GM23338 (cell line): ENCODE measurements at regions not wholly inside any gene's neighbourhood (a gene's known extent, or its start where the extent isn't known, plus 50 kb on each side); places are given as distances from the start of the nearest gene placed in this dataset.

Source experiments
- ATAC-seq: fragments of 200-7000 bp; cut with Tn5 transposase; 3 replicates; pipeline ENCODE4 v1.9.1; 2020
- DNase-seq: peaks from one replicate; pipeline ENCODE4 v3.0.0-alpha.2; 2015; ENCODE audit warnings: low spot score
- H2AFZ ChIP-seq: fragments of 200-600 bp; sonication (generic); 2 replicates; pipeline ENCODE4 v1.8.0; 2016; ENCODE audit warnings: antibody characterized with exemption, mild to moderate bottlenecking, moderate library complexity
- H3F3A ChIP-seq: fragments of 200-600 bp; sonication (generic); replicated peaks from 2 replicates; pipeline ENCODE4 v1.8.0; 2017; ENCODE audit warnings: antibody characterized with exemption, mixed run types, low read depth
- H3K27ac ChIP-seq: fragments of 200-600 bp; sonication (generic); 2 replicates; pipeline ENCODE4 v1.6.1; 2016; ENCODE audit warnings: low read depth
- H3K27me3 ChIP-seq: fragments of 200-600 bp; sonication (generic); 2 replicates; pipeline ENCODE4 v1.8.0; 2016; ENCODE audit warnings: mild to moderate bottlenecking, mixed run types, moderate library complexity; ENCODE audit not compliant: insufficient read depth
- H3K36me3 ChIP-seq: fragments of 200-600 bp; sonication (generic); 2 replicates; pipeline ENCODE4 v1.8.0; 2016; ENCODE audit warnings: mild to moderate bottlenecking; ENCODE audit not compliant: insufficient read depth
- H3K4me1 ChIP-seq: fragments of 200-600 bp; sonication (generic); 2 replicates; pipeline ENCODE4 v1.8.0; 2016; ENCODE audit warnings: mild to moderate bottlenecking, moderate library complexity; ENCODE audit not compliant: insufficient read depth
- H3K4me2 ChIP-seq: fragments of 200-600 bp; sonication (generic); 2 replicates; pipeline ENCODE4 v1.7.1; 2017; ENCODE audit warnings: mixed run types
- H3K4me3 ChIP-seq: fragments of 200-600 bp; sonication (generic); 2 replicates; pipeline ENCODE4 v1.6.1; 2016; ENCODE audit warnings: mixed run types
- H3K79me2 ChIP-seq: fragments of 200-600 bp; sonication (generic); replicated peaks from 2 replicates; pipeline ENCODE4 v1.8.0; 2017; ENCODE audit warnings: mild to moderate bottlenecking; ENCODE audit not compliant: insufficient read depth
- H3K9me2 ChIP-seq: fragments of 200-600 bp; sonication (generic); 2 replicates; pipeline ENCODE4 v1.8.0; 2017; ENCODE audit not compliant: insufficient read depth
- H4K20me1 ChIP-seq: fragments of 200-600 bp; sonication (generic); replicated peaks from 2 replicates; pipeline ENCODE4 v1.8.0; 2017; ENCODE audit warnings: mild to moderate bottlenecking; ENCODE audit not compliant: insufficient read depth
- H3K27ac Mint-ChIP-seq: 2 replicates; pipeline ENCODE4 v1.8.0; 2020; ENCODE audit warnings: inconsistent platforms, mild to moderate bottlenecking, moderate library complexity, mixed read lengths
- H3K27me3 Mint-ChIP-seq: 3 replicates; pipeline ENCODE4 v1.8.0; 2022; ENCODE audit warnings: low read depth, mild to moderate bottlenecking, moderate library complexity, mixed read lengths, inconsistent platforms; ENCODE audit not compliant: insufficient read depth, poor library complexity
- H3K36me3 Mint-ChIP-seq: 3 replicates; pipeline ENCODE4 v1.8.0; 2021; ENCODE audit warnings: low read depth, mild to moderate bottlenecking, inconsistent platforms, moderate library complexity, mixed read lengths
- H3K4me1 Mint-ChIP-seq: 3 replicates; pipeline ENCODE4 v1.8.0; 2020; ENCODE audit warnings: mild to moderate bottlenecking, inconsistent platforms, mixed read lengths
- H3K4me3 Mint-ChIP-seq: 3 replicates; pipeline ENCODE4 v1.8.0; 2021; ENCODE audit warnings: moderate library complexity, mild to moderate bottlenecking, inconsistent platforms, mixed read lengths
- H3K9me3 Mint-ChIP-seq: 3 replicates; pipeline ENCODE4 v1.8.0; 2020; ENCODE audit warnings: moderate library complexity, mild to moderate bottlenecking, inconsistent platforms, mixed read lengths
- CREB1 ChIP-seq: fragments of 250-450 bp; sonication (Bioruptor Pico); IDR thresholded peaks from 2 replicates; pipeline ENCODE4 v1.5.0; 2020; ENCODE audit warnings: low read depth, mild to moderate bottlenecking, moderate library complexity
- EZH2 ChIP-seq: fragments of 200-600 bp; sonication (generic); IDR thresholded peaks from one replicate; pipeline ENCODE4 v1.8.0; 2017; ENCODE audit warnings: antibody characterized with exemption, mild to moderate bottlenecking, low read depth; ENCODE audit not compliant: unreplicated experiment
- EZH2phosphoT487 ChIP-seq: fragments of 200-600 bp; sonication (generic); IDR thresholded peaks from one replicate; pipeline ENCODE4 v1.8.1; 2018; ENCODE audit warnings: antibody characterized with exemption; ENCODE audit not compliant: unreplicated experiment
- JUNB ChIP-seq: IDR thresholded peaks from one replicate; pipeline ENCODE4 v1.6.1; 2016; ENCODE audit warnings: antibody characterized with exemption; ENCODE audit not compliant: unreplicated experiment
- POLR2AphosphoS5 ChIP-seq: IDR thresholded peaks from 2 replicates; pipeline ENCODE4 v1.6.1; 2016; ENCODE audit warnings: antibody characterized with exemption, low read depth
- STAT1 ChIP-seq: IDR thresholded peaks from one replicate; pipeline ENCODE4 v1.6.1; 2016; ENCODE audit warnings: antibody characterized with exemption; ENCODE audit not compliant: unreplicated experiment
- TF ChIP-seq, protein P1 (sequence below): fragments of 250-450 bp; sonication (Bioruptor Pico); IDR thresholded peaks from 2 replicates; pipeline ENCODE4 v1.5.0; 2020; ENCODE audit warnings: mild to moderate bottlenecking, moderate library complexity
- TF ChIP-seq, protein P2 (sequence below): IDR thresholded peaks from one replicate; pipeline ENCODE4 v1.6.1; 2018; ENCODE audit warnings: antibody characterized with exemption; ENCODE audit not compliant: unreplicated experiment
- TF ChIP-seq, protein P3 (sequence below): IDR thresholded peaks from 2 replicates; pipeline ENCODE4 v1.6.1; 2016; ENCODE audit warnings: antibody characterized with exemption

DNA sequence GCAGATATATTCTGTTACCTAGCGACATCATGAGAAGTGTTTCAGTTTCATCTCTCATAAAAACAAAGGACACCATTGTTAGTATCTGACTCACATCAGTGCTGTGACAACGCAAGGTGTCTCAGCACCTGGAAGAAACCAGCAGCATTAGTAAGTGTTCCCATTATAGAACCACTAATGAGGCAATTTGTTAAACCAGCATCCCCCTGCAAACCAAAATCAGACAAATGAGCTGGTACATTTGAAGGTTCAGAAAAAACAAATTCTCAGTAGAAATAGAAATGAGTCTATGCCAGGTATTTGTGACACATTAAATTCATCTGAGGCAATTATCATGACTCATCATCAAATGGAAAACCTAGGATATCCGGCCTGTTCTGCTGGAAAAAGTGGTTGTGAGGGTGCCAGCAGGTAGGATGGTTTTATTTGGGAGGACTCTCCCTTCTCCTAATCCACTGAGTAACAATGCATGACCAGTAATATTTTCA is 151.7 kb downstream of the TMEM200A start (continued):
- TF ChIP-seq, protein P1, sequence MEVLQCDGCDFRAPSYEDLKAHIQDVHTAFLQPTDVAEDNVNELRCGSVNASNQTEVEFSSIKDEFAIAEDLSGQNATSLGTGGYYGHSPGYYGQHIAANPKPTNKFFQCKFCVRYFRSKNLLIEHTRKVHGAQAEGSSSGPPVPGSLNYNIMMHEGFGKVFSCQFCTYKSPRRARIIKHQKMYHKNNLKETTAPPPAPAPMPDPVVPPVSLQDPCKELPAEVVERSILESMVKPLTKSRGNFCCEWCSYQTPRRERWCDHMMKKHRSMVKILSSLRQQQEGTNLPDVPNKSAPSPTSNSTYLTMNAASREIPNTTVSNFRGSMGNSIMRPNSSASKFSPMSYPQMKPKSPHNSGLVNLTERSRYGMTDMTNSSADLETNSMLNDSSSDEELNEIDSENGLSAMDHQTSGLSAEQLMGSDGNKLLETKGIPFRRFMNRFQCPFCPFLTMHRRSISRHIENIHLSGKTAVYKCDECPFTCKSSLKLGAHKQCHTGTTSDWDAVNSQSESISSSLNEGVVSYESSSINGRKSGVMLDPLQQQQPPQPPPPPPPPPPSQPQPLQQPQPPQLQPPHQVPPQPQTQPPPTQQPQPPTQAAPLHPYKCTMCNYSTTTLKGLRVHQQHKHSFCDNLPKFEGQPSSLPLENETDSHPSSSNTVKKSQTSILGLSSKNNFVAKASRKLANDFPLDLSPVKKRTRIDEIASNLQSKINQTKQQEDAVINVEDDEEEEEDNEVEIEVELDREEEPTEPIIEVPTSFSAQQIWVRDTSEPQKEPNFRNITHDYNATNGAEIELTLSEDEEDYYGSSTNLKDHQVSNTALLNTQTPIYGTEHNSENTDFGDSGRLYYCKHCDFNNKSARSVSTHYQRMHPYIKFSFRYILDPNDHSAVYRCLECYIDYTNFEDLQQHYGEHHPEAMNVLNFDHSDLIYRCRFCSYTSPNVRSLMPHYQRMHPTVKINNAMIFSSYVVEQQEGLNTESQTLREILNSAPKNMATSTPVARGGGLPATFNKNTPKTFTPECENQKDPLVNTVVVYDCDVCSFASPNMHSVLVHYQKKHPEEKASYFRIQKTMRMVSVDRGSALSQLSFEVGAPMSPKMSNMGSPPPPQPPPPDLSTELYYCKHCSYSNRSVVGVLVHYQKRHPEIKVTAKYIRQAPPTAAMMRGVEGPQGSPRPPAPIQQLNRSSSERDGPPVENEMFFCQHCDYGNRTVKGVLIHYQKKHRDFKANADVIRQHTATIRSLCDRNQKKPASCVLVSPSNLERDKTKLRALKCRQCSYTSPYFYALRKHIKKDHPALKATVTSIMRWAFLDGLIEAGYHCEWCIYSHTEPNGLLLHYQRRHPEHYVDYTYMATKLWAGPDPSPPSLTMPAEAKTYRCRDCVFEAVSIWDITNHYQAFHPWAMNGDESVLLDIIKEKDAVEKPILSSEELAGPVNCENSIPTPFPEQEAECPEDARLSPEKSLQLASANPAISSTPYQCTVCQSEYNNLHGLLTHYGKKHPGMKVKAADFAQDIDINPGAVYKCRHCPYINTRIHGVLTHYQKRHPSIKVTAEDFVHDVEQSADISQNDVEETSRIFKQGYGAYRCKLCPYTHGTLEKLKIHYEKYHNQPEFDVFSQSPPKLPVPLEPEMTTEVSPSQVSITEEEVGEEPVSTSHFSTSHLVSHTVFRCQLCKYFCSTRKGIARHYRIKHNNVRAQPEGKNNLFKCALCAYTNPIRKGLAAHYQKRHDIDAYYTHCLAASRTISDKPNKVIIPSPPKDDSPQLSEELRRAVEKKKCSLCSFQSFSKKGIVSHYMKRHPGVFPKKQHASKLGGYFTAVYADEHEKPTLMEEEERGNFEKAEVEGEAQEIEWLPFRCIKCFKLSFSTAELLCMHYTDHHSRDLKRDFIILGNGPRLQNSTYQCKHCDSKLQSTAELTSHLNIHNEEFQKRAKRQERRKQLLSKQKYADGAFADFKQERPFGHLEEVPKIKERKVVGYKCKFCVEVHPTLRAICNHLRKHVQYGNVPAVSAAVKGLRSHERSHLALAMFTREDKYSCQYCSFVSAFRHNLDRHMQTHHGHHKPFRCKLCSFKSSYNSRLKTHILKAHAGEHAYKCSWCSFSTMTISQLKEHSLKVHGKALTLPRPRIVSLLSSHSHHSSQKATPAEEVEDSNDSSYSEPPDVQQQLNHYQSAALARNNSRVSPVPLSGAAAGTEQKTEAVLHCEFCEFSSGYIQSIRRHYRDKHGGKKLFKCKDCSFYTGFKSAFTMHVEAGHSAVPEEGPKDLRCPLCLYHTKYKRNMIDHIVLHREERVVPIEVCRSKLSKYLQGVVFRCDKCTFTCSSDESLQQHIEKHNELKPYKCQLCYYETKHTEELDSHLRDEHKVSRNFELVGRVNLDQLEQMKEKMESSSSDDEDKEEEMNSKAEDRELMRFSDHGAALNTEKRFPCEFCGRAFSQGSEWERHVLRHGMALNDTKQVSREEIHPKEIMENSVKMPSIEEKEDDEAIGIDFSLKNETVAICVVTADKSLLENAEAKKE (CRISPR knock-in tag): no peak
- TF ChIP-seq JUNB (no peak), POLR2AphosphoS5 (no peak), EZH2phosphoT487 (no peak)
- TF ChIP-seq, protein P2, sequence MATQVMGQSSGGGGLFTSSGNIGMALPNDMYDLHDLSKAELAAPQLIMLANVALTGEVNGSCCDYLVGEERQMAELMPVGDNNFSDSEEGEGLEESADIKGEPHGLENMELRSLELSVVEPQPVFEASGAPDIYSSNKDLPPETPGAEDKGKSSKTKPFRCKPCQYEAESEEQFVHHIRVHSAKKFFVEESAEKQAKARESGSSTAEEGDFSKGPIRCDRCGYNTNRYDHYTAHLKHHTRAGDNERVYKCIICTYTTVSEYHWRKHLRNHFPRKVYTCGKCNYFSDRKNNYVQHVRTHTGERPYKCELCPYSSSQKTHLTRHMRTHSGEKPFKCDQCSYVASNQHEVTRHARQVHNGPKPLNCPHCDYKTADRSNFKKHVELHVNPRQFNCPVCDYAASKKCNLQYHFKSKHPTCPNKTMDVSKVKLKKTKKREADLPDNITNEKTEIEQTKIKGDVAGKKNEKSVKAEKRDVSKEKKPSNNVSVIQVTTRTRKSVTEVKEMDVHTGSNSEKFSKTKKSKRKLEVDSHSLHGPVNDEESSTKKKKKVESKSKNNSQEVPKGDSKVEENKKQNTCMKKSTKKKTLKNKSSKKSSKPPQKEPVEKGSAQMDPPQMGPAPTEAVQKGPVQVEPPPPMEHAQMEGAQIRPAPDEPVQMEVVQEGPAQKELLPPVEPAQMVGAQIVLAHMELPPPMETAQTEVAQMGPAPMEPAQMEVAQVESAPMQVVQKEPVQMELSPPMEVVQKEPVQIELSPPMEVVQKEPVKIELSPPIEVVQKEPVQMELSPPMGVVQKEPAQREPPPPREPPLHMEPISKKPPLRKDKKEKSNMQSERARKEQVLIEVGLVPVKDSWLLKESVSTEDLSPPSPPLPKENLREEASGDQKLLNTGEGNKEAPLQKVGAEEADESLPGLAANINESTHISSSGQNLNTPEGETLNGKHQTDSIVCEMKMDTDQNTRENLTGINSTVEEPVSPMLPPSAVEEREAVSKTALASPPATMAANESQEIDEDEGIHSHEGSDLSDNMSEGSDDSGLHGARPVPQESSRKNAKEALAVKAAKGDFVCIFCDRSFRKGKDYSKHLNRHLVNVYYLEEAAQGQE: no peak

DNA sequence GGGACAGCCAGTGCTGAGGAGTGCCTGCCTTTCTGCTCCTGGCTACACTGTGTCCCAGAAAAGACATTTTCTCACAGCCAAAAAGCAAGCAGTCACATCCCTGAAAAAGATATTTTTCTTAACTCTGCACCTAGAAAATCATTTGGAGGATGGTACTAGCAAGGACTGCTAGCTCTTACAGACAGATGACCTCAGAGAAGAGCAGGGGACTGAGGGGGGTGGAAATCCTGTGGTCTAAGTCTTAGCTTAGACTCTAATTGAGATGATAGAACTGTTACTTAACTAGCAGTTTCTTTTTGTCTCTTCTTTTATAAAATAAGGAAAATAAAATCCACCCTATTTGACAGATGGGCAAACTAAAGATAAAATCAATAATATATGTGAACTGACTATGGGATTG is 152.8 kb downstream of the TMEM200A start:
- Histone ChIP-seq H3K4me3 (no peak overlapping the region), H2AFZ (no peak overlapping the region), H3K27ac (no peak overlapping the region), H3K4me1 (no peaks in the 10 kb centered on the region), H3K79me2 (no peaks in the 10 kb centered on the region), H4K20me1 (no peaks in the 10 kb centered on the region), H3K27me3 (no peaks in the 10 kb centered on the region), H3K36me3 (no peaks in the 10 kb centered on the region), H3F3A (no peaks in the 10 kb centered on the region), H3K9me2 (no peaks in the 10 kb centered on the region), H3K4me2 (no peak overlapping the region)
- no peaks in the 10 kb centered on the region; the same call in 2 of the 3 replicates for H3K9me3 Mint-ChIP-seq
- no peaks in the 10 kb centered on the region for H3K4me1 Mint-ChIP-seq
- H3K4me3 Mint-ChIP-seq: no peak overlapping the region
- H3K36me3 Mint-ChIP-seq: no peaks in the 10 kb centered on the region
- DNase-seq: no peak
- no peak overlapping the region for H3K27ac Mint-ChIP-seq
- H3K27me3 Mint-ChIP-seq: peaks cover 2% of the 10 kb centered on the region
- ATAC-seq: no peak
- no peak for TF ChIP-seq EZH2phosphoT487
- no peak for TF ChIP-seq JUNB
- no peak for TF ChIP-seq EZH2
- TF ChIP-seq CREB1 (CRISPR knock-in tag): no peak
- TF ChIP-seq, protein P3, sequence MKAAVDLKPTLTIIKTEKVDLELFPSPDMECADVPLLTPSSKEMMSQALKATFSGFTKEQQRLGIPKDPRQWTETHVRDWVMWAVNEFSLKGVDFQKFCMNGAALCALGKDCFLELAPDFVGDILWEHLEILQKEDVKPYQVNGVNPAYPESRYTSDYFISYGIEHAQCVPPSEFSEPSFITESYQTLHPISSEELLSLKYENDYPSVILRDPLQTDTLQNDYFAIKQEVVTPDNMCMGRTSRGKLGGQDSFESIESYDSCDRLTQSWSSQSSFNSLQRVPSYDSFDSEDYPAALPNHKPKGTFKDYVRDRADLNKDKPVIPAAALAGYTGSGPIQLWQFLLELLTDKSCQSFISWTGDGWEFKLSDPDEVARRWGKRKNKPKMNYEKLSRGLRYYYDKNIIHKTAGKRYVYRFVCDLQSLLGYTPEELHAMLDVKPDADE: no peak
- TF ChIP-seq STAT1: no peak
